Endodermal cell (in vitro differentiated cells): ENCODE measurements at regions not wholly inside any gene's neighbourhood (a gene's known extent, or its start where the extent isn't known, plus 50 kb on each side); places are given as distances from the start of the nearest gene placed in this dataset.

Source experiments
- DNase-seq: peaks from one replicate; pipeline ENCODE4 v3.0.0-alpha.2; 2017
- H3K27ac ChIP-seq: 2 replicates; pipeline ENCODE4 v1.5.1; 2013; ENCODE audit warnings: mild to moderate bottlenecking, low read depth, low read length, moderate library complexity
- H3K27me3 ChIP-seq: 2 replicates; pipeline ENCODE4 v1.6.1; 2013; ENCODE audit warnings: mild to moderate bottlenecking, low read length, moderate library complexity; ENCODE audit not compliant: insufficient read depth, control insufficient read depth, poor library complexity, severe bottlenecking
- H3K36me3 ChIP-seq: 2 replicates; pipeline ENCODE4 v1.7.0; 2013; ENCODE audit warnings: mild to moderate bottlenecking, low read length, moderate library complexity; ENCODE audit not compliant: control insufficient read depth, insufficient read depth
- H3K4me1 ChIP-seq: one replicate; pipeline ENCODE4 v1.7.0; 2013; ENCODE audit warnings: low read length; ENCODE audit not compliant: control insufficient read depth, insufficient read depth
- H3K4me3 ChIP-seq: 2 replicates; pipeline ENCODE4 v1.5.1; 2013; ENCODE audit warnings: mild to moderate bottlenecking, low read length, moderate library complexity
- H3K9ac ChIP-seq: 2 replicates; pipeline ENCODE4 v1.6.1; 2013; ENCODE audit warnings: mild to moderate bottlenecking, low read length, moderate library complexity; ENCODE audit not compliant: poor library complexity, severe bottlenecking; ENCODE audit errors: extremely low read depth
- H3K9me3 ChIP-seq: 2 replicates; pipeline ENCODE4 v1.6.1; 2013; ENCODE audit warnings: mild to moderate bottlenecking, low read length, moderate library complexity; ENCODE audit not compliant: control insufficient read depth
- H3K27ac Mint-ChIP-seq: 2 replicates; pipeline ENCODE4 v1.8.0; 2020; ENCODE audit warnings: mixed read lengths
- H3K27me3 Mint-ChIP-seq: 2 replicates; pipeline ENCODE4 v1.8.0; 2021; ENCODE audit warnings: mild to moderate bottlenecking, mixed read lengths; ENCODE audit not compliant: insufficient read depth
- H3K36me3 Mint-ChIP-seq: 2 replicates; pipeline ENCODE4 v1.8.0; 2020; ENCODE audit warnings: low read depth, mixed read lengths
- H3K4me1 Mint-ChIP-seq: 2 replicates; pipeline ENCODE4 v1.8.0; 2020; ENCODE audit warnings: mixed read lengths
- H3K4me3 Mint-ChIP-seq: 2 replicates; pipeline ENCODE4 v1.8.0; 2020; ENCODE audit warnings: mild to moderate bottlenecking, moderate library complexity, mixed read lengths
- H3K9me3 Mint-ChIP-seq: 2 replicates; pipeline ENCODE4 v1.8.0; 2020; ENCODE audit warnings: mild to moderate bottlenecking, mixed read lengths
- CTCF ChIP-seq: fragments of 200-600 bp; sonication (generic); conservative IDR thresholded peaks from 2 replicates; pipeline ENCODE4 v1.5.0; 2021; ENCODE audit warnings: antibody characterized with exemption, mild to moderate bottlenecking
- WGBS, 2 experiments: methylation state at CpG; one replicate each; pipeline versions ENCODE4 v1.1.5 to v1.1.7; 2013; ENCODE audit warnings: missing lambda C conversion rate in 2 of 2, mixed read lengths in 1 of 2; ENCODE audit not compliant: insufficient coverage in 1 of 2, insufficient read length in 1 of 2; 5-methylcytosine and 5-hydroxymethylcytosine counted together

GRCh38 chr6:82780334-82780733 lies 285.3 kb downstream of the UBE3D start:
- H3K4me1 ChIP-seq = peaks cover 27% of the 10 kb centered on the region
- no peaks in the 10 kb centered on the region for H3K27me3 Mint-ChIP-seq
- peaks cover 45% of the 10 kb centered on the region for H3K4me1 Mint-ChIP-seq

GRCh38 chr6:82781620-82782204 lies 283.9 kb downstream of the UBE3D start:
- no peak overlapping the region for H3K27ac ChIP-seq
- no peak for TF ChIP-seq CTCF
- Mint-ChIP-seq H3K4me3 (no peak overlapping the region), H3K4me1 (peaks cover 45% of the 10 kb centered on the region), H3K9me3 (no peaks in the 10 kb centered on the region), H3K27me3 (no peaks in the 10 kb centered on the region), H3K27ac (no peak overlapping the region), H3K36me3 (no peaks in the 10 kb centered on the region)
- 71 to 96% methylated on average over 1 to 2 of the region's 2 CpGs for WGBS, 2 experiments
- H3K36me3 ChIP-seq = no peaks in the 10 kb centered on the region
- no peak overlapping the region for H3K9ac ChIP-seq
- peaks cover 27% of the 10 kb centered on the region for H3K4me1 ChIP-seq
- H3K4me3 ChIP-seq = no peak overlapping the region
- H3K9me3 ChIP-seq = no peaks in the 10 kb centered on the region
- H3K27me3 ChIP-seq = no peaks in the 10 kb centered on the region
- no peak for DNase-seq

More at GRCh38 chr6:82780334-82780733, 285.3 kb downstream of the UBE3D start:
- TF ChIP-seq CTCF = no peak
- DNase-seq = no peak
- H3K9me3 Mint-ChIP-seq = no peaks in the 10 kb centered on the region
- H3K36me3 ChIP-seq = no peaks in the 10 kb centered on the region
- no peak overlapping the region for H3K4me3 ChIP-seq
- H3K36me3 Mint-ChIP-seq = no peaks in the 10 kb centered on the region
- H3K27ac ChIP-seq = no peak overlapping the region
- H3K27me3 ChIP-seq = no peaks in the 10 kb centered on the region
- WGBS, 2 experiments = 100% methylated on average over 1 of the region's 1 CpG
- H3K27ac Mint-ChIP-seq = no peak overlapping the region
- no peak overlapping the region for H3K9ac ChIP-seq
- H3K9me3 ChIP-seq = no peaks in the 10 kb centered on the region
- no peak overlapping the region for H3K4me3 Mint-ChIP-seq

GRCh38 chr6:82783587-82784236 lies 281.9 kb downstream of the UBE3D start:
- Histone ChIP-seq H3K27ac (no peak overlapping the region), H3K4me3 (no peak overlapping the region), H3K27me3 (no peaks in the 10 kb centered on the region), H3K9ac (no peak overlapping the region), H3K4me1 (peaks cover 24% of the 10 kb centered on the region), H3K36me3 (no peaks in the 10 kb centered on the region), H3K9me3 (no peaks in the 10 kb centered on the region)
- no peaks in the 10 kb centered on the region for H3K27me3 Mint-ChIP-seq
- TF ChIP-seq CTCF = peak; percentile 84
- peak; percentile 61 for DNase-seq
- H3K4me3 Mint-ChIP-seq = no peak overlapping the region
- peaks cover 37% of the 10 kb centered on the region for H3K4me1 Mint-ChIP-seq
- H3K36me3 Mint-ChIP-seq = no peaks in the 10 kb centered on the region
- WGBS, 2 experiments = 88 to 100% methylated on average over 3 to 5 of the region's 6 CpGs
- H3K9me3 Mint-ChIP-seq = no peaks in the 10 kb centered on the region
- no peak overlapping the region for H3K27ac Mint-ChIP-seq
